CD4-positive, alpha-beta T cell treated with Interleukin-4 for 4 hours (primary cell): ENCODE measurements at regions not wholly inside any gene's neighbourhood (a gene's known extent, or its start where the extent isn't known, plus 50 kb on each side); places are given as distances from the start of the nearest gene placed in this dataset.

Source experiments
- DNase-seq: peaks from one replicate; pipeline ENCODE4 v3.0.0-alpha.2; 2020

GRCh38 chr1:116299248-116299647 is 73.8 kb upstream of the ATP1A1 start:
- no peak for DNase-seq

- no peak for DNase-seq
These were observed 70.8 kb upstream of the ATP1A1 start for GRCh38 chr1:116302281-116302680.

GRCh38 chr1:116306102-116306501 is 66.9 kb upstream of the ATP1A1 start:
- DNase-seq, result no peak

- DNase-seq, result no peak
These were observed 66.1 kb upstream of the ATP1A1 start for GRCh38 chr1:116306840-116307442.

- no peak for DNase-seq
These were observed 64.8 kb upstream of the ATP1A1 start for GRCh38 chr1:116308276-116308675.

- DNase-seq, result no peak
These were observed 63.8 kb upstream of the ATP1A1 start for GRCh38 chr1:116309090-116309870.

- DNase-seq, result no peak
These were observed 62.9 kb upstream of the ATP1A1 start for GRCh38 chr1:116310180-116310579.

- DNase-seq, result no peak
These were observed 61.9 kb upstream of the ATP1A1 start for GRCh38 chr1:116311193-116311592.

GRCh38 chr1:116311756-116312680 is 61.0 kb upstream of the ATP1A1 start:
- DNase-seq, result no peak

- no peak for DNase-seq
These were observed 60.4 kb upstream of the ATP1A1 start for GRCh38 chr1:116312681-116313069.

GRCh38 chr1:116313776-116314175 is 59.3 kb upstream of the ATP1A1 start:
- DNase-seq, result no peak

- no peak for DNase-seq
These were observed 58.6 kb upstream of the ATP1A1 start for GRCh38 chr1:116314305-116314919.

GRCh38 chr1:116316373-116316772 is 56.7 kb upstream of the ATP1A1 start:
- DNase-seq, result no peak

- no peak for DNase-seq
These were observed 54.1 kb upstream of the ATP1A1 start for GRCh38 chr1:116318897-116319296.

GRCh38 chr1:116320874-116321273 is 52.2 kb upstream of the ATP1A1 start:
- DNase-seq, result no peak

- DNase-seq, result no peak
These were observed 51.3 kb upstream of the ATP1A1 start for GRCh38 chr1:116321766-116322175.

GRCh38 chr1:116322752-116323405 is 50.2 kb upstream of the ATP1A1 start:
- DNase-seq, result no peak
